ENCODE measurements at regions not wholly inside any gene's neighbourhood (a gene's known extent, or its start where the extent isn't known, plus 50 kb on each side); places are given as distances from the start of the nearest gene placed in this dataset.
"Not testable (repeated sequence)": the region's sequence is repeated elsewhere in the genome, so short reads cannot be mapped to it uniquely, and the experiment has no call there.

DNA sequence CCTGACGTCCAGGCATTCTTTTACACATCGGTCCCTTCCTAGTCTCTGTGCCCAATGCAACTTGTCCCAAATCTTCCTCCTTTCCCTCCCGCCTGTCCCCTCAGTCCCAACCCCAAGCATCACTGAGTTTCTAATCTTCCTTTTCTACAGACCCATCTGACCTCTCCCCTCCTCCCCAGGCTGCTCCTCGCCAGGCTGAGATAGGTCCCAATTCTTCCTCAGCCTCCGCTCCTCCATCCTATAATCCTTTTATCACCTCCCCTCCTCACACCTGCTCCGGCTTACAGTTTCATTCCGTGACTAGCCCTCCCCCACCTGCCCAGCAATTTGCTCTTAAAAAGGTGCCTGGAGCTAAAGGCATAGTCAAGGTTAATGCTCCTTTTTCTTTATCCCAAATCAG, 323.1 kb upstream of the LMCD1 start:
- not testable (repeated sequence) for H3K4me2 ChIP-seq (ENCODE audit: low read length); H3K9me2 ChIP-seq (ENCODE audit: insufficient read depth, low read length); H3F3A ChIP-seq (ENCODE audit: insufficient read depth, low read length, poor library complexity, severe bottlenecking); H2AFZ ChIP-seq (ENCODE audit: low read depth, low read length); H3K9me3 ChIP-seq (ENCODE audit: low read length); H4K20me1 ChIP-seq (ENCODE audit: insufficient read depth); H3K4me3 ChIP-seq (ENCODE audit: low read length); H3K79me2 ChIP-seq (replicated peaks; ENCODE audit: insufficient read depth, low read length); H3K27me3 ChIP-seq (ENCODE audit: insufficient read depth, low read depth, low read length); H3K27ac ChIP-seq (ENCODE audit: low read length); H3K9ac ChIP-seq (ENCODE audit: low read length); H3K36me3 ChIP-seq (ENCODE audit: insufficient read depth, low read length)

DNA sequence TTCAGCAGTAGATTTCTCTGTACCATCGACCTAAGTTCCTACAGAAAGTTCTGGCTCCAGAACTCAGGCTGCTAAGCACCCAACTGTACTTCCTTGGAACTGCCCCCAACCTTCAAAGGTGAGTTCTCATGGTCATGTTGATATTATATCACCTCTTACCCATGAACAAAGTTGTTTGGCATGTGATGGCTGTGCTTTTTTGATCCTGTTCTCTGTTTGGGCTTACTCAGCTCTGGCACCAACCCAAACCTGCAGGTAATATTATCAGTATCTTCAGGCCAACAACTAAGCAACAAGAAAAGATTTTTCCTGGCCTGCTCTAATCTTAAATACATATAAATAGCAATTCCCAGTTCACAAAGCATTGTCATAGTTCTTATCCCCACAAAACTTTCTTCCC, 318.7 kb upstream of the LMCD1 start:
- no peaks in the 10 kb centered on the region for H3K36me3 ChIP-seq (ENCODE audit: insufficient read depth, low read length)
- no peaks in the 10 kb centered on the region for H3K9me3 ChIP-seq (ENCODE audit: low read length)
- H4K20me1 ChIP-seq (ENCODE audit: insufficient read depth): no peaks in the 10 kb centered on the region
- TF ChIP-seq, protein P1, sequence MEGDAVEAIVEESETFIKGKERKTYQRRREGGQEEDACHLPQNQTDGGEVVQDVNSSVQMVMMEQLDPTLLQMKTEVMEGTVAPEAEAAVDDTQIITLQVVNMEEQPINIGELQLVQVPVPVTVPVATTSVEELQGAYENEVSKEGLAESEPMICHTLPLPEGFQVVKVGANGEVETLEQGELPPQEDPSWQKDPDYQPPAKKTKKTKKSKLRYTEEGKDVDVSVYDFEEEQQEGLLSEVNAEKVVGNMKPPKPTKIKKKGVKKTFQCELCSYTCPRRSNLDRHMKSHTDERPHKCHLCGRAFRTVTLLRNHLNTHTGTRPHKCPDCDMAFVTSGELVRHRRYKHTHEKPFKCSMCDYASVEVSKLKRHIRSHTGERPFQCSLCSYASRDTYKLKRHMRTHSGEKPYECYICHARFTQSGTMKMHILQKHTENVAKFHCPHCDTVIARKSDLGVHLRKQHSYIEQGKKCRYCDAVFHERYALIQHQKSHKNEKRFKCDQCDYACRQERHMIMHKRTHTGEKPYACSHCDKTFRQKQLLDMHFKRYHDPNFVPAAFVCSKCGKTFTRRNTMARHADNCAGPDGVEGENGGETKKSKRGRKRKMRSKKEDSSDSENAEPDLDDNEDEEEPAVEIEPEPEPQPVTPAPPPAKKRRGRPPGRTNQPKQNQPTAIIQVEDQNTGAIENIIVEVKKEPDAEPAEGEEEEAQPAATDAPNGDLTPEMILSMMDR (IDR thresholded peaks at IDR 0.05; ENCODE audit: poor library complexity, severe bottlenecking): no peak
- TF ChIP-seq MXI1 (conservative IDR thresholded peaks at IDR 0.05; ENCODE audit: poor library complexity, severe bottlenecking) (no peak), POLR2AphosphoS5 (IDR thresholded peaks at IDR 0.05) (no peak), TAF1 (IDR thresholded peaks at IDR 0.05; ENCODE audit: low read depth) (no peak), EZH2 (IDR thresholded peaks at IDR 0.05; ENCODE audit: borderline replicate concordance, insufficient read depth, low read length, poor library complexity, severe bottlenecking) (no peak), EP300 (conservative IDR thresholded peaks at IDR 0.05; ENCODE audit: poor library complexity, severe bottlenecking) (no peak), RAD21 (conservative IDR thresholded peaks at IDR 0.05) (no peak), SMC3 (conservative IDR thresholded peaks at IDR 0.05; ENCODE audit: poor library complexity) (no peak)
- TF ChIP-seq, protein P2, sequence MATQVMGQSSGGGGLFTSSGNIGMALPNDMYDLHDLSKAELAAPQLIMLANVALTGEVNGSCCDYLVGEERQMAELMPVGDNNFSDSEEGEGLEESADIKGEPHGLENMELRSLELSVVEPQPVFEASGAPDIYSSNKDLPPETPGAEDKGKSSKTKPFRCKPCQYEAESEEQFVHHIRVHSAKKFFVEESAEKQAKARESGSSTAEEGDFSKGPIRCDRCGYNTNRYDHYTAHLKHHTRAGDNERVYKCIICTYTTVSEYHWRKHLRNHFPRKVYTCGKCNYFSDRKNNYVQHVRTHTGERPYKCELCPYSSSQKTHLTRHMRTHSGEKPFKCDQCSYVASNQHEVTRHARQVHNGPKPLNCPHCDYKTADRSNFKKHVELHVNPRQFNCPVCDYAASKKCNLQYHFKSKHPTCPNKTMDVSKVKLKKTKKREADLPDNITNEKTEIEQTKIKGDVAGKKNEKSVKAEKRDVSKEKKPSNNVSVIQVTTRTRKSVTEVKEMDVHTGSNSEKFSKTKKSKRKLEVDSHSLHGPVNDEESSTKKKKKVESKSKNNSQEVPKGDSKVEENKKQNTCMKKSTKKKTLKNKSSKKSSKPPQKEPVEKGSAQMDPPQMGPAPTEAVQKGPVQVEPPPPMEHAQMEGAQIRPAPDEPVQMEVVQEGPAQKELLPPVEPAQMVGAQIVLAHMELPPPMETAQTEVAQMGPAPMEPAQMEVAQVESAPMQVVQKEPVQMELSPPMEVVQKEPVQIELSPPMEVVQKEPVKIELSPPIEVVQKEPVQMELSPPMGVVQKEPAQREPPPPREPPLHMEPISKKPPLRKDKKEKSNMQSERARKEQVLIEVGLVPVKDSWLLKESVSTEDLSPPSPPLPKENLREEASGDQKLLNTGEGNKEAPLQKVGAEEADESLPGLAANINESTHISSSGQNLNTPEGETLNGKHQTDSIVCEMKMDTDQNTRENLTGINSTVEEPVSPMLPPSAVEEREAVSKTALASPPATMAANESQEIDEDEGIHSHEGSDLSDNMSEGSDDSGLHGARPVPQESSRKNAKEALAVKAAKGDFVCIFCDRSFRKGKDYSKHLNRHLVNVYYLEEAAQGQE (IDR thresholded peaks at IDR 0.05; ENCODE audit: borderline replicate concordance): no peak
- no peak overlapping the region for H3K4me2 ChIP-seq (ENCODE audit: low read length)
- H3K27me3 ChIP-seq (ENCODE audit: insufficient read depth, low read depth, low read length): no peaks in the 10 kb centered on the region
- no peak overlapping the region for H2AFZ ChIP-seq (ENCODE audit: low read depth, low read length)
- no peaks in the 10 kb centered on the region for H3K79me2 ChIP-seq (replicated peaks; ENCODE audit: insufficient read depth, low read length)
- H3K9ac ChIP-seq (ENCODE audit: low read length): no peak overlapping the region
- no peak overlapping the region for H3K4me3 ChIP-seq (ENCODE audit: low read length)
- H3K27ac ChIP-seq (ENCODE audit: low read length): no peak overlapping the region
- no peaks in the 10 kb centered on the region for H3F3A ChIP-seq (ENCODE audit: insufficient read depth, low read length, poor library complexity, severe bottlenecking)
- no peaks in the 10 kb centered on the region for H3K9me2 ChIP-seq (ENCODE audit: insufficient read depth, low read length)

- Histone ChIP-seq H3K4me2 (ENCODE audit: low read length) (no peak overlapping the region), H2AFZ (ENCODE audit: low read depth, low read length) (no peak overlapping the region), H3K79me2 (replicated peaks; ENCODE audit: insufficient read depth, low read length) (no peaks in the 10 kb centered on the region), H3F3A (ENCODE audit: insufficient read depth, low read length, poor library complexity, severe bottlenecking) (no peaks in the 10 kb centered on the region), H3K36me3 (ENCODE audit: insufficient read depth, low read length) (no peaks in the 10 kb centered on the region), H3K9ac (ENCODE audit: low read length) (no peak overlapping the region), H3K4me3 (ENCODE audit: low read length) (no peak overlapping the region), H4K20me1 (ENCODE audit: insufficient read depth) (no peaks in the 10 kb centered on the region), H3K9me3 (ENCODE audit: low read length) (no peaks in the 10 kb centered on the region), H3K27ac (ENCODE audit: low read length) (no peak overlapping the region), H3K27me3 (ENCODE audit: insufficient read depth, low read depth, low read length) (no peaks in the 10 kb centered on the region), H3K9me2 (ENCODE audit: insufficient read depth, low read length) (no peaks in the 10 kb centered on the region)
- TF ChIP-seq, protein P2 (IDR thresholded peaks at IDR 0.05; ENCODE audit: borderline replicate concordance): no peak
- TF ChIP-seq EZH2 (IDR thresholded peaks at IDR 0.05; ENCODE audit: borderline replicate concordance, insufficient read depth, low read length, poor library complexity, severe bottlenecking) (no peak), POLR2AphosphoS5 (IDR thresholded peaks at IDR 0.05) (no peak)
- TF ChIP-seq, protein P1 (IDR thresholded peaks at IDR 0.05; ENCODE audit: poor library complexity, severe bottlenecking): no peak
These were observed 318.0 kb upstream of the LMCD1 start for GRCh38 chr3:8183627-8184026.
